Neuronal stem cell (in vitro differentiated cells): ENCODE measurements at regions not wholly inside any gene's neighbourhood (a gene's known extent, or its start where the extent isn't known, plus 50 kb on each side); places are given as distances from the start of the nearest gene placed in this dataset.
A peak's percentile ranks its signal among the peaks of the same experiment; 100 is the strongest.

Experiments used
- DNase-seq: peaks from one replicate; pipeline ENCODE4 v3.0.0-alpha.2; 2013; ENCODE audit warnings: low spot score
- H2AFZ ChIP-seq: one replicate; pipeline ENCODE4 v1.6.1; 2013; ENCODE audit warnings: mild to moderate bottlenecking, low read length, inconsistent platforms
- H2AK5ac ChIP-seq: 2 replicates; pipeline ENCODE4 v1.6.1; 2013; ENCODE audit warnings: low read depth, mild to moderate bottlenecking, inconsistent platforms, low read length, moderate library complexity, mixed read lengths
- H2BK120ac ChIP-seq: 2 replicates; pipeline ENCODE4 v1.6.1; 2013; ENCODE audit warnings: low read depth, mild to moderate bottlenecking, inconsistent platforms, low read length, moderate library complexity, mixed read lengths
- H2BK12ac ChIP-seq: one replicate; pipeline ENCODE4 v1.6.1; 2013; ENCODE audit warnings: low read length, inconsistent platforms
- H2BK15ac ChIP-seq: 2 replicates; pipeline ENCODE4 v1.6.1; 2013; ENCODE audit warnings: mild to moderate bottlenecking, low read length, inconsistent platforms, mixed read lengths
- H2BK5ac ChIP-seq: one replicate; pipeline ENCODE4 v1.6.1; 2013; ENCODE audit warnings: inconsistent platforms, mild to moderate bottlenecking, low read length, moderate library complexity
- H3K14ac ChIP-seq: one replicate; pipeline ENCODE4 v1.6.1; 2013; ENCODE audit warnings: low read length, inconsistent platforms
- H3K18ac ChIP-seq: 2 replicates; pipeline ENCODE4 v1.6.1; 2013; ENCODE audit warnings: low read length, inconsistent platforms
- H3K23ac ChIP-seq: 2 replicates; pipeline ENCODE4 v1.6.1; 2013; ENCODE audit warnings: low read depth, mild to moderate bottlenecking, mixed read lengths, low read length, inconsistent platforms; ENCODE audit not compliant: poor library complexity
- H3K27ac ChIP-seq: replicated peaks from 3 replicates; pipeline ENCODE4 v1.5.1; 2013; ENCODE audit warnings: low read length, inconsistent platforms
- H3K27me3 ChIP-seq, 3 experiments: 2 replicates each; pipeline ENCODE4 v1.6.1; 2013; ENCODE audit warnings: low read length in 3 of 3, mild to moderate bottlenecking in 2 of 3, inconsistent platforms in 1 of 3, low read depth in 1 of 3, mixed read lengths in 1 of 3, moderate library complexity in 1 of 3; ENCODE audit not compliant: control insufficient read depth in 3 of 3, insufficient read depth in 3 of 3
- H3K36me3 ChIP-seq, 2 donors: replicated peaks in 1 of 2; 2 replicates each; pipeline ENCODE4 v1.6.1; 2013; ENCODE audit warnings: low read length in 2 of 2; ENCODE audit not compliant: control insufficient read depth in 2 of 2, insufficient read depth in 2 of 2
- H3K4ac ChIP-seq: 2 replicates; pipeline ENCODE4 v1.6.1; 2013; ENCODE audit warnings: inconsistent platforms, mild to moderate bottlenecking, low read length, moderate library complexity
- H3K4me1 ChIP-seq, 2 donors: 1 replicate in 1 of 2; 2 replicates in 1 of 2; pipeline ENCODE4 v1.6.1; 2013; ENCODE audit warnings: low read length in 2 of 2, low read depth in 1 of 2; ENCODE audit not compliant: control insufficient read depth in 2 of 2, insufficient read depth in 1 of 2
- H3K4me2 ChIP-seq: one replicate; pipeline ENCODE4 v1.6.1; 2013; ENCODE audit warnings: mild to moderate bottlenecking, low read length, inconsistent platforms; ENCODE audit not compliant: insufficient read depth, poor library complexity, severe bottlenecking
- H3K4me3 ChIP-seq, 2 donors: 2 replicates each; pipeline ENCODE4 v1.5.1; 2013; ENCODE audit warnings: low read length in 2 of 2, mild to moderate bottlenecking in 2 of 2, inconsistent platforms in 1 of 2, moderate library complexity in 1 of 2
- H3K79me1 ChIP-seq: one replicate; pipeline ENCODE4 v1.6.1; 2013; ENCODE audit warnings: low read depth, mild to moderate bottlenecking, inconsistent platforms, low read length, moderate library complexity
- H3K9ac ChIP-seq: one replicate; pipeline ENCODE4 v1.6.1; 2013; ENCODE audit warnings: mild to moderate bottlenecking, low read depth, low read length, inconsistent platforms; ENCODE audit not compliant: poor library complexity
- H3K9me3 ChIP-seq, 2 donors: replicated peaks in 1 of 2; 2 replicates each; pipeline versions ENCODE3 to v1.6.1; 2013; ENCODE audit warnings: low read length in 2 of 2, mild to moderate bottlenecking in 2 of 2, inconsistent platforms in 1 of 2, low read depth in 1 of 2, mixed read lengths in 1 of 2, moderate library complexity in 1 of 2; ENCODE audit not compliant: control insufficient read depth in 2 of 2, insufficient read depth in 1 of 2
- H4K8ac ChIP-seq: one replicate; pipeline ENCODE4 v1.6.1; 2013; ENCODE audit warnings: low read depth, mild to moderate bottlenecking, inconsistent platforms, low read length, moderate library complexity
- H4K91ac ChIP-seq: one replicate; pipeline ENCODE4 v1.6.1; 2013; ENCODE audit warnings: low read length, low read depth, mild to moderate bottlenecking, inconsistent platforms; ENCODE audit not compliant: poor library complexity
- WGBS, 2 donors: extraction: QIAGEN DNeasy Blood & Tissue Kit; methylation state at CpG; one replicate each; pipeline ENCODE4 v1.1.7; 2013; ENCODE audit warnings: missing lambda C conversion rate in 2 of 2, mixed read lengths in 1 of 2; ENCODE audit not compliant: insufficient read length in 2 of 2, insufficient replicate concordance in 1 of 2; ENCODE audit errors: extremely low coverage in 2 of 2; 5-methylcytosine and 5-hydroxymethylcytosine counted together

- Histone ChIP-seq H3K4me1 (peaks cover 41 to 48% of the 10 kb centered on the region in 2 donors), H3K14ac (no peak overlapping the region), H2BK5ac (peak overlapping the region; percentile 27), H2BK120ac (no peak overlapping the region), H3K79me1 (no peaks in the 10 kb centered on the region), H3K27ac (no peak overlapping the region), H4K8ac (no peak overlapping the region), H2AFZ (no peak overlapping the region), H2BK12ac (peak overlapping the region; percentile 82), H3K4me3 (no peak overlapping the region), H3K18ac (peak overlapping the region; percentile 68), H3K36me3 (no peaks in the 10 kb centered on the region), H3K9me3 (peaks cover 0 to 3% of the 10 kb centered on the region in 2 donors), H3K9ac (no peak overlapping the region), H3K23ac (no peak overlapping the region), H4K91ac (no peak overlapping the region), H2BK15ac (peak overlapping the region; percentile 94), H3K27me3 (no peaks in the 10 kb centered on the region), H3K4ac (no peak overlapping the region), H3K4me2 (no peak overlapping the region), H2AK5ac (peak overlapping the region; percentile 88)
- WGBS, 2 donors: no CpG with 5 or more reads among the region's 14 CpGs
- no peak for DNase-seq
Observed at GRCh38 chr9:129465834-129466535, 154.9 kb downstream of the C9orf50 start.

GRCh38 chr9:129464972-129465833 is 155.7 kb downstream of the C9orf50 start:
- H3K18ac ChIP-seq: peak overlapping the region; percentile 78
- no peak for DNase-seq

DNA sequence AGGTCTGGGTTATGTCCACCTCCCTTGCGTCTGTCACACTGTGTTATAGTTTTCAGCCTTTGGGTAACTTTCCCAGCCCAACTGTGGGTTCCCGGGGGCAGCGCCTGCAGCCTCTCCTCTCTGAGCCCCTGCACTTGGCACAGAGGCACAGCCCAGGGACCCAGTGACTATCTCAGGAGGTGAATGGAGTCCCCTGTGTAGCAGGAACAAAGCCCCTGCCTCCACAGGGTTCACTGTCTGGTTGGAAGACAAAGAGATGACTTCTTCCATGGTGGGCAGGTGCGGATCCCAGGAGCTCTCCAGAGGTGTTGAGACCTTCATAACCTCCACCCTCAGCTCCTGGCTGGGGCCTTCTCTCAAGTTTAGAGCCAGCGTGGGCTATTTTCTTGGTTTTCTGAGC is 156.9 kb downstream of the C9orf50 start:
- no peak overlapping the region for H3K27ac ChIP-seq

More at GRCh38 chr9:129464972-129465833, 155.7 kb downstream of the C9orf50 start:
- Histone ChIP-seq H3K4me3 (no peak overlapping the region), H2BK15ac (peak overlapping the region; percentile 96), H4K8ac (no peak overlapping the region), H2BK120ac (no peak overlapping the region), H2AK5ac (peak overlapping the region; percentile 88), H3K36me3 (no peaks in the 10 kb centered on the region), H3K27ac (no peak overlapping the region), H4K91ac (no peak overlapping the region), H3K9ac (no peak overlapping the region), H3K9me3 (peaks cover 0 to 3% of the 10 kb centered on the region in 2 donors), H2AFZ (no peak overlapping the region), H3K79me1 (no peaks in the 10 kb centered on the region), H3K4me1 (peaks cover 41 to 46% of the 10 kb centered on the region in 2 donors), H3K14ac (peak overlapping the region; percentile 63), H3K4ac (peak overlapping the region; percentile 86), H2BK12ac (peak overlapping the region; percentile 99), H3K27me3 (no peaks in the 10 kb centered on the region), H2BK5ac (peak overlapping the region; percentile 46), H3K4me2 (no peak overlapping the region), H3K23ac (no peak overlapping the region)
- no CpG with 5 or more reads among the region's 22 CpGs for WGBS, 2 donors

DNA sequence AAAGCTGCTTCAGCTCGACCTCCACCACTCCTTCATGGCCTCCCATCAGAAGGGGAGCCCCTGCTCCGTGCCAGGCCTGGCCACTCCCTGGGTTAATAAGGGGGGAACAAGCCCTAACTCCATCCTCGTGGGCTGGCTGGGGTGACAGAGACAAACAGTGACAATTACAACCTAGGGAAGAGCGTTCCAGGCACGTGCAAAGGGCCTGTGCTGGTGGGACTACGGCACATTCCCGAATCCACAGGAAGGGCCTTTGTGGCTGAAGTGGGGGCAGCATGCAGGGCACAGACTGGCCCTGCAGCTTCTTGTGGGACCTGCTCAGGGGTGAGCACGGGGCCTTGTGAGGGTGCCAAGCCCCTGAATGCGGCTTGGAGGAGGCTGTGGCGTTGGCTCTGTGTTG is 157.4 kb downstream of the C9orf50 start:
- Histone ChIP-seq H2BK12ac (no peak overlapping the region), H4K8ac (no peak overlapping the region), H2AFZ (no peak overlapping the region), H3K27ac (no peak overlapping the region), H2BK120ac (no peak overlapping the region), H3K4me2 (no peak overlapping the region), H4K91ac (no peak overlapping the region), H3K9me3 (peaks cover 0 to 3% of the 10 kb centered on the region in 2 donors), H2BK5ac (no peak overlapping the region), H3K4me3 (no peak overlapping the region), H3K4me1 (peaks cover 39 to 46% of the 10 kb centered on the region in 2 donors), H2AK5ac (peak overlapping the region; percentile 76), H3K4ac (no peak overlapping the region), H3K79me1 (no peaks in the 10 kb centered on the region), H3K14ac (peak overlapping the region; percentile 14), H3K36me3 (no peaks in the 10 kb centered on the region), H3K9ac (no peak overlapping the region), H3K18ac (peak overlapping the region; percentile 68), H3K23ac (no peak overlapping the region), H2BK15ac (peak overlapping the region; percentile 86), H3K27me3 (no peaks in the 10 kb centered on the region)
- DNase-seq: no peak
- no CpG with 5 or more reads among the region's 10 CpGs for WGBS, 2 donors

More for the DNA sequence above, 156.9 kb downstream of the C9orf50 start:
- Histone ChIP-seq H3K4me1 (peaks cover 38 to 45% of the 10 kb centered on the region in 2 donors), H2BK120ac (no peak overlapping the region), H2AFZ (no peak overlapping the region), H3K4me2 (no peak overlapping the region), H2BK12ac (peak overlapping the region; percentile 16), H2AK5ac (peak overlapping the region; percentile 76), H3K36me3 (no peaks in the 10 kb centered on the region), H3K14ac (no peak overlapping the region), H2BK5ac (peak overlapping the region; percentile 46), H3K27me3 (no peaks in the 10 kb centered on the region), H4K91ac (no peak overlapping the region), H3K18ac (peak overlapping the region; percentile 3), H4K8ac (no peak overlapping the region), H3K4me3 (no peak overlapping the region), H3K23ac (no peak overlapping the region), H3K4ac (no peak overlapping the region), H3K9me3 (peaks cover 0 to 3% of the 10 kb centered on the region in 2 donors), H2BK15ac (peak overlapping the region; percentile 34), H3K9ac (no peak overlapping the region), H3K79me1 (no peaks in the 10 kb centered on the region)
- no CpG with 5 or more reads among the region's 5 CpGs for WGBS, 2 donors
- DNase-seq: no peak
